GF-D8 (cell line): ENCODE measurements at regions not wholly inside any gene's neighbourhood (a gene's known extent, or its start where the extent isn't known, plus 50 kb on each side); places are given as distances from the start of the nearest gene placed in this dataset.

Source experiments
- DNase-seq: peaks from one replicate; lab custom pipeline; 2025; lab: John Stamatoyannopoulos, UW

DNA sequence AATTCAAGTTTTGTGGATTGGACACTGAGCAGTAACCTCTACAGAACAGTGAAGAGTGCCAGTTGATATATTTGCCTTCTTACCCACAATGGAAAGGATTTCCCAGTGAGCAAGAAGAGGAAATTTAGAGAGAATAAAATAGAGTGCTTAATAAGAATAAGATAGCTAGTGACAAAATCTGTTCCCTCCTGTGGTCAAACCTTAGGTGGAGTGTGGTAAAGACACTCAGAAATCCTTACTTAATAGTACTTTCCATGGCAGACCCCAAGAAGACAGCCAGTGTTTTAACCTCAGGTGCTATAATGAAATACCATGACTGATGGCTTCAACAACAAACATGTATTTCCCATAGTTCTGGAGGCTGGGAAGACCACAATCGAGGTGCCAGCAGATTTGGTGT, 108.4 kb upstream of the TNFAIP3 start:
- no peak for DNase-seq

DNA sequence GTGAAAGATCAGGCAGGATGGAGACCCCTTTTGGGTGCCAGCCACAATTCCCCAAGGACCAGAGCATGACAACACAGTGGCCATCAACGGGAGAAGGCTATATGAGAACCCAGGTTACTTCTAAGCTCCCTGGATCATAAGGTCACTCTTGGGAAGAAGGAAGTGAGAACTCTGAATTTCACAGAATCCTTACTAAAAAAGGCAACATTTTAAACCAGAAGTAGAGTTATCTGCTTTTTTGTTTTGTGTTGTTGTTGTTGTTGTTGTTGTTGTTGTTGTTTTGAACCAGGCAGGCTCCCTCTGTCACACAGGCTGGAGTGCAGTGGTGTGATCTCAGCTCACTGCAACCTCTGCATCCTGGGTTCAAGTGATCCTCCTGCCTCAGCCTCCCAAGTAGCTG, 107.4 kb upstream of the TNFAIP3 start:
- DNase-seq: no peak

DNA sequence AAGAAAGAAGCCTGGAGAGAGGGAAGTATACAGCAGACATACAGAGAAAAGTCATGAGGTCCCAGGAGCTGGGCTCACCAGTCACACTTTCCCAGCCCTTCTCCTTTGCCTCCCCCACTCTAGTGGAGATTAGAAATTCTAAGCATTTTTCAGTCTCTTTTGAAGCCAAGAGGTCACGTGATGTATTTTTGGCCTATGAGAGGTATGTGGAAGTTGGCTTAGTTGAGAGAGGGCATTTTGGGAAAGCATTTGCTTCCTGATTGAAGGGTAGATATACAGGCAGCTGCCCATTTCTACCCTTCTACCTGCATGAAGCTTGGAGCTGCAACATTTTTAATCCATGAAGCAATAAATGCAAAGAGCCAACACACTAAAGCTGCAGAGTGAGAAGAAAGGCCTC, 106.0 kb upstream of the TNFAIP3 start:
- DNase-seq: no peak

DNA sequence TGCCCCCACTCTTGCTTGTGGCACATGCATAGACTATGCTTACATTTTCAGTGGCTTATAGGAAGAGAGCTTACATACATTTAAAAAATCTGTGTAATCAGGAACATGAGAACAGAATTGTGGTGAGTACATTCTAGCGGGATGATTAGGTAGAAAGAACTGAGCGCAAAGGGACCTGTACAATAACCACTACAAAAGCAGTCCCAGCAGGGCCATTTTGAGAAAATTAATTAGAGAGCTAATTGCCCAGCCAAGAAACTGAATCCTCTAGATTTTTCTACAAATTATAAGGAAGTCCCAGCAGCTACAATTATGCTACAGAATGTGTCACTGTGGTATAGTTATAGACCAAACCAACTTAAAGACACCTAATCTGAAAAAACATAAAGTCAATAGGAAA, 105.6 kb upstream of the TNFAIP3 start:
- DNase-seq: no peak

DNA sequence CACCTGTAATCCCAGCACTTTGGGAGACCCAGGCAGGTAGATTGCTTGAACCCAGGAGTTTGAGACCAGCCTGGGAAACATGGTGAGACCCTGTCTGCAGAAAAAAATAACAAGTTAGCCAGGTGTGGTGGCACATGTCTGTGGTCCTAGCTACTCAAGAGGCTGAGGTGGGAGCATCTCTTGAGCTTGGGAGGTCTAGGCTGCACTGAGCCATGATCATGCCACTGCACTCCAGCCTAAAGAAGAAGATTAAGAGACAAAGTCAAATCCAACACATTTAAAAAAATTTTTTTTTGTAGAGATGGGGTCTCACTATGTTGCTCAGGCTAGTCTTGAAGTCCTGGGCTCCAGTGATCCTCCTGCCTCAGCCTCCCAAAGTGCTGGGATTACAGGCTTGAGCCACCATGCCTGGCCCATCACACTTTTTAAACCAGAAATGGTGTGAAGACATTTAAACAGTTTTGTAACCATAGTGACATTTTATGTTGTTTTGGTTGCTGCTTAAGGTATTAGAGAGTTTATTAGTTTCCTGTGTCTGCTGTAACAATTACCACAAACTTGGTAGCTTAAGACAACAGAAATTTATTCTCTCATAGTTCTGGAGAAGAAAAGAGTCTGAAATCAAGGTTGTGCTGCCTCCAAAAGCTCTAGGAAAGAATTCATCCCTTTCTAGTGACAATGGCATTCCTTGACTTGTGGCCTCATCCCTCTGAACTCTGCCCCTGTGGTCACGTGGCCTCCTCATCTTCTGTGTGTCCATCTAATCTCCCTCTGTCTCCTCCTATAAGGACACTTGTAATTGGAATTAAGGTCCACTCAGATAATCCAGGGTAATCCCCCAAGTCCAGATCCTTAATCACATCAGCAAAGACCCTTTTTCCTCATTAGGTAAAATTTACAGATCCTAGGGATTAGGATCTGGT, 104.6 kb upstream of the TNFAIP3 start:
- no peak for DNase-seq

DNA sequence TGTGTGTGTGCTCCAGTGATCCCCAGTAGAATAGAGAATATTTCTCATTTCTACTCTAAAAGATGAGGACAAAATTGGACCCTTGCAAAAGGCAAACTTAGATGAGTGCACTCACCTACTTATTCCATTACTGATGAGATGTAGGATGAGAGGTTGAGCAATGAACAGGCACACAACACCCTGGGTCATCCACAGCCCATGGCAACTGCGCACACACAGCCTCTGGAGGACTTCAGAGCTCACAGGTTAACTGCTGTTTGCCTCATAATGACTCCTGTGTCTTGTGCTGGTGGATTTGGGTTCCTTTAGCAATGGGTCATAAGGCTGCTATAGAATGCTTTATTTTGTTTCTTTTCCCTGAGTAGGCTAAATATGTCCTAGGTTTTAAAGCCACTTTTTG, 103.6 kb upstream of the TNFAIP3 start:
- DNase-seq: no peak

DNA sequence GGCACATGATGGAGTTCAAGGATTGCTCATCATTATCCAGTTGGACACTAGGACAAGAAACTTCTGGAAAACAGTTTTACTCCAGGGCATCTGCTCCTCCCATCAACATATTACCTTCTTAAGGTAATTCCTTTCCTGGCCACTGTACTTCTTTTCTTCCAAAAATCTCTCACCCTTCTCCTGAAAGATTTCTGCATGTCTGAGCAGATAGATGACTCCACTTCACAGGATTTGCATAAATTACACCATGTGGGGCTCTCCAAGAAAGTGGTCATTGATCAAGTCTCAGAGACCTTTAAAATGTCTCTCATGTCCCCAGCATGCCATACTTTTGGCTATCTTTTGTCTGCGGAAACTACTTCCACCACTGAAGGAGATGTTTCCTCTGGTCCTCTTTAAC, 103.2 kb upstream of the TNFAIP3 start:
- DNase-seq: no peak

DNA sequence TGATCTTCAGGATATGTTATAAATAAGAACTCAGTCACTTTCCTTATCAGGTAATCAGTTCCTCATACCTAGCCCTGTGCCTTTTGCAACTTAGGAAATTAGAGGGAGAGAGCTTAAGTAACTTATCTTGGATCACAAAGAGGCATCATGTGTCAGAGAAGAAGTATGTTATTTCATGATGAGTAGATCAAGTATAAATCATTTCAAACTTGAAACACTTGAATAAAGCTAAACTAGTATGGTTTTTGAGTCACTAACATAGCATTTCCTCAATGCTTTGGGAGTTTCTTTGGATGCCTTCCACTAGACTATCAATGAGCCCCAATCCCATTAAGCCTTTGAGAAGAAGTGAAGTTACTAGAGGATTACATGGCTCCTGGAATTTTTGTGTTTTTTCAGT, 102.6 kb upstream of the TNFAIP3 start:
- DNase-seq: no peak

DNA sequence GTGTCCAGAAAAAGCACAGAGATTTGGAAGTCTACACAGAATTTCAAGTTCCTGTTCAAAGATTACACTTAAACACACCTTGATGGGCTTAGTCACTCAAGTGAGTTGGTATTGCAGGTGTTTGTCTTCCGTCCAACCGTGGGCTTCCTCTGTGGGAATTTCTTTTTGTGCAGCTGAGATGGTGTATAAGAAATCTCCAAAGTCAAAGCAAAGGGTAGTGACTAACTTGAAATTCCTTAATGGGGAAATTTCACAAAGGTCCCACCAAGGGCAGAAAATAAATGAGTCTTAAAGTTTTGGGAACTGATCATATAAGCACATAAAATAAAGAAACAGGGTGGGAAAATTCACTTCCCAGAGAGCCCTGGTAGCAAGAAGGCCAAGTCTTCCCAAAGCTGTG, 102.0 kb upstream of the TNFAIP3 start:
- no peak for DNase-seq

DNA sequence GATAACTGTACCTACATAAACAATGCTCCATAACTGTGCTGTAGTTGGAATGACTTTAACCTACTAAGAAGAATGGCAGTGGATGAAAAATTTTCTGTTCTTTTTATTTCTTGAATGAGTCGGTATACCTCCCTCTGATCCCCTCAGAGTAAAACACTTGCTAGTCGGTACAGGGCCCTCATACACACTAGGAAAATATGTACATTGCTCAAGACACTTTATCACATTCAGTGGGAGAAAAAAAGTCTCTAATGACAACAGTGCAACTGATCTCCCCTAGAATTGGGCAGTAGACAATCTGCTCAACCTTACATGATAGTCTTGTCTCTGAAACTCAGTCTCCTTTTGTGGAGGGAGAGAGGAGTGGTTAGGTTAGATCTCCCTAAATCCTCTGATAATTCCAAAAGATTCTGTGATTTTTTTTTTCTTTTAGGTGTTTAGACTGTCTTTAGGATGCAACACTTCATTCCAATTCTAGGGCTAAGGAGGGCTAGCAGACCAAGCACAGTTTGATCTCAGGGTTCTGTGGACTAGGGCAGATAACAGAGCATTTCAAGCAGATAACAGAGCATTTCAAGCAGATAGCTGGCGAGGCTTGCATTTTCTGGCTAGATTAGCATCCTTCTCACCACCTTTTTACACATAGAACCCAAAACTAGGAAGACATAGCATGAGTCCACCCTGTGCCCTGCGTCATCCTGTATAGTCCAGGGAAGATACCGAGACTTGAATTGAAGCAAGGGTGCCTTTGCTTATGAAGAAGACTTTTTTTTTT, 100.3 kb upstream of the TNFAIP3 start:
- no peak for DNase-seq

DNA sequence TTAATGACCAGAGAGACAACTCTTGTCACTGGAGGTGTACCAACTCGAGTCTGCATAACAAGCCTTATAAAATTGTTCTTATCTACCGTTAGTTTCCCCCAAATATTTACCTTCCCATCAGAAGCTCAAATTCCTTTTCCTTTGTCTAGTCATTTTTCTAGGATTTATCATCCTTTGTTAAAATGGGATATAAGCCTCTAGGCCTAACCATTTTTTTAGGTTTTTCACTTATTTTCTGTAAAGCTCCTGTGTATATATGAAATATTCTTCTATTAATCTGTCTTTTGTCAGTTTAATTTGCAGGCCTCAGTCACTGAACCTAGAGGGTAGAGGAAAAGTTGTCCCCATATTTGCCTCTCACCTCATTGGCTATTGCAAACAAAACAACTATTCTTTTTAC, 99.6 kb upstream of the TNFAIP3 start:
- no peak for DNase-seq

DNA sequence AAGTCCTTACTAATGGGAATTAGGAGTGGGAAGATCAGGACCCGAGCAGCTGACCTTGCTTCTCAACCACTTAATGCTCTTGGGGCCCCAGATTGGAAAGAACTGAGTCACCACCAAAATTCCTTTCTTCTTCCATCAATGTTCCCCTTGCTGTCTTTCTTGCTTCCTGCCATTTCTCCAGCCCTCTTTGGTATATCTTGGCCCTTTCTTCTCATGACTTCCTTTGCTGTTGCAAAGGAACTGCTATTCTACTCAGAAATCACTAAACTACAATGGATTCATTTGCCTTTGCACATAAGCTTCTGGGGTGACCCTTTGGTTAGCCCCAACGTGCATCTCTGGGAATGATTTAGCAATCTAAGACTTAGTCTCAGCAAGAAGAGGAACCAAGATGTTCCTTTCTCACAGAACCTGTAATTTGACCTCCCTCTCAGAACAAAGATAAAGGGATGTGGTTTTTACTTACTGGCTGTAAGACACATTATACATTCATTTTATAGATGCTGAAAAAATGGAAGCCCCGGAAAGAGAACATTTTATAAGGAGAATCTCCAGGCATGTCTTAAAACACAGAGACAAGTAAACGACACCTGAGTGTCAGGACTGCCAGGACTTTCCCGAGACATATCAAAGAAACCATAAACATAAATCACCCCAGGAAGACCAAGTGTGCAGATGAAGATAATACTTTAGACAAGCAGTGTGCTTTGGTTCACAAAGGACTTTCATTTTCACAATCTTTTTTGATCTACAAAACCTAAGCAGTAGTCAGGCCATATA, 99.0 kb upstream of the TNFAIP3 start:
- peak; percentile 47 for DNase-seq

DNA sequence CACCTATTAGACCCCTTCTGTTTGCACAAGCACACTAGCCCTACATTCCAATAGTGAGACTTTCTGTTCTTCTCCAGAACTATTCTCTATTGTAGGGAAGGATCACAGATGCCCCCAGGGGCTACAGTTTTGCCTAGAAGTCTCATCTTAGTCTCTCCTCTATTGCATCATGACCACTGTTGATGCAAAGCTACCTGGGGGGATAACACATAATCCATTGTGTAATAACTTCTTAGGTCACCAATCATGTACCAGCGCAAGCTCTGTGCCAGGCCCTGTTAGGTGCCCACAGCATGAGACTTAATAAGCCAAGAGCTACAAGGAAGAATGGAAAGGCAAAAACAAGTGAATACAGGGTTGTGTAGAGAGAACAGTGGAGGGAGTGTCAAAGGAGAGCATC, 98.1 kb upstream of the TNFAIP3 start:
- no peak for DNase-seq

DNA sequence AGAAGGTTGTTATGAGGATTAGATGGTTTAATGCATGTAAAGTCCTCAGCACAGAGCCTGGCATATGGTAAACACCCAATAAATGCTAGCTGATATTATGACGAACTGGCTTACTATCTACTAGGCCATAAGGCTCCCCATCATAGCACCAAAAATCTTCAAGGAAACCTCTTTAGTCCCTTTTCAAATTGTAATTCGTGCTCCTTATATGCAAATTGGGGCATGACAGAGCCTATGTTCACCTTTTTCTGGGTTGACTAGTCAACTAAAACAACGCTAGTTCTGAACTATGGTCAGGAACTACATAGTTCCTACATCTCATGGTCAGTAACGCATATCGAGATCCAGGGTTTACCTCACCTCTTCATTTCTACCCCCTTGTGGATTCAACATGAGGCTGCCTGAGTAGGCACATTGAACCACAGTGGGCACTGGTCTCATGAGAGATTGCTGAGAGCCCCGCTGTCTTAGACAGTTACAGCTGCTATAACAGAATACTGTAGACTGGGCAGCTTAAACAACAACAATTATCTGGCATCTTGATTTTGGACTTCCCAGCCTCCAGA, 97.2 kb upstream of the TNFAIP3 start:
- DNase-seq: no peak

DNA sequence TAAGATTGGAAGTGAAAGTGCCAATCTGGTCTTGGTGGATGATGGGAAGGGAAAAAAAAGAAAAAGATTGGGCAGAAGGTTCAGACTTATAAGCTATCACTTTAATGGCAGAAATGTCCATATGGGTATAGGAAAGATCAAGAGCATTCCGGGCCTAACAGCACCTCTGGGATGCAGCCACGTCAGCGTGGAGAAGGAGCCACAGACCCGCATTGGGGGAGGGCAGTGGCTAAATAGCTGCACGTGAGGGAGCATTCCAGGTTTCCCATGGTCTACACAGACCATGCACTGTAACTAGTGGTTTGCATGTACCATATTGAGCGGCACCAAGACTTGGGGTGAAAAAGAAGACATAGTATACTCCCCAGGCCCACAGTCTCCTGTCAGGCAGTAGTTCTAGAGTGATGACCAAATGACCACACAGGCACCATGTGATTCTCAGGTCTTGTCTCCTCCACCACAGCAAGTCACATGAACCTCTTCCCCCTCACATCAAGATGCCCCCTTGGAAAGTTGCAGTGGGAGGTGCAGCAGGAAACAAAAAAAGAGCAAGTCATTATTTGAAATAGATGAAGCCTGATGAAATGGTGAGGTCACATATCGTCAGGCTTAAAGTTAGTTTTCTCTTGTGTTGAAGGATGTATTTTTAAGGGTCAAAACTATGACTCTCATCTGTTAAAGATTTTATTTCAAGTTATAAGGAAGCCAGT, 94.4 kb upstream of the TNFAIP3 start:
- no peak for DNase-seq

DNA sequence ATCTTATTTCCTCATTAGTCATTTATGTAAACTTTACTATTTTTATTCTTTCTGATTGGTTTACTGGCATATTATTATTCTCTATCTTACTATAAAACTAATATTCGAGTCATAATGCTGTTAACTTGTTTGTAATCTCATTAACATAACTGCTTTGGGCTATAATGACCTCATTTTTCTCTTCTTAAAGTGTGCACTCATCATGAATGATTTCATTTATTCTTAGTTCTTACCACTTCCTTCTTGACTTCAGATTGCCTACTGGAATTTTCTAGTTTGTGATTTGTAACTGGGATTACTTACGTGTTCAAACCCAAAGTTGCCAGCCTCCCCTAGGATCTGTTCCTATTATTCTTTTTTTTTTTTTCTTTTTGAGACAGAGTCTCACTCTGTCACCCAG, 91.8 kb upstream of the TNFAIP3 start:
- no peak for DNase-seq

DNA sequence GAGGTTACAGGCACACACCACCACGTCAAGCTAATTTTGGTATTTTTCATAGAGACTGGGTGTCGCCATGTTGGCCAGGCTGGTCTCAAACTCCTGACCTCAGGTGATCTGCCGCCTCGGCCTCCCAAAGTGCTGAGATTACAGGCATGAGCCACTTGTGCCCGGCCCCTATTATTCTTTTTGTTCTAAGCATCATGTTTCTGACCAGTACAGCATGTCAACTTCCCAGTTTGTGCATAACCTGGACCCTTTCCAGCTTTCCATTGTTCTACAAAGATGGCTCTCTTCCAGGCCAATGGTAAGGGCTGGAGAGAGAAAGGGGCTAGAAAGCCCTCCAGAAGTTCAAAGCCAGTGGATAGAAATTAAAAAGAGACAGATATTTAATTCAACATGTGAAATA, 91.3 kb upstream of the TNFAIP3 start:
- no peak for DNase-seq

DNA sequence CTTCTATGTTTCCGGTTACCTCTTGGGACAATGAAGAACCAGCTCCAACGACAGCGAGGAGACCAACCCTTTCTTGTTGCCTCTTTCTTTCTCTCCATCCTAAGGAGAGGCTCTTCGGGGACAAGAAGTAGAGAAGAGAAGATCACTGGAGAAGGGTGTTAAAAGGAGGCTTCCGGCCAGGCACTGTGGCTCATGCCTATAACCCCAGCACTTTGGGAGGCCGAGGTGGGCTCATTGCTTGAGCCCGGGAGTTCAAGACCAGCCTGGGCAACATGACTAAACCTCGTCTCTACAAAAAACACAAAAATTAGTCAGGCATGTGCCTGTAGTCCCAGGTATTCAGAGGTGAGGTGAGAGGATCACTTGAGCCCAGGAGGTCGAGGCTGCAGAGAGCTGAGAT, 90.8 kb upstream of the TNFAIP3 start:
- DNase-seq: no peak

DNA sequence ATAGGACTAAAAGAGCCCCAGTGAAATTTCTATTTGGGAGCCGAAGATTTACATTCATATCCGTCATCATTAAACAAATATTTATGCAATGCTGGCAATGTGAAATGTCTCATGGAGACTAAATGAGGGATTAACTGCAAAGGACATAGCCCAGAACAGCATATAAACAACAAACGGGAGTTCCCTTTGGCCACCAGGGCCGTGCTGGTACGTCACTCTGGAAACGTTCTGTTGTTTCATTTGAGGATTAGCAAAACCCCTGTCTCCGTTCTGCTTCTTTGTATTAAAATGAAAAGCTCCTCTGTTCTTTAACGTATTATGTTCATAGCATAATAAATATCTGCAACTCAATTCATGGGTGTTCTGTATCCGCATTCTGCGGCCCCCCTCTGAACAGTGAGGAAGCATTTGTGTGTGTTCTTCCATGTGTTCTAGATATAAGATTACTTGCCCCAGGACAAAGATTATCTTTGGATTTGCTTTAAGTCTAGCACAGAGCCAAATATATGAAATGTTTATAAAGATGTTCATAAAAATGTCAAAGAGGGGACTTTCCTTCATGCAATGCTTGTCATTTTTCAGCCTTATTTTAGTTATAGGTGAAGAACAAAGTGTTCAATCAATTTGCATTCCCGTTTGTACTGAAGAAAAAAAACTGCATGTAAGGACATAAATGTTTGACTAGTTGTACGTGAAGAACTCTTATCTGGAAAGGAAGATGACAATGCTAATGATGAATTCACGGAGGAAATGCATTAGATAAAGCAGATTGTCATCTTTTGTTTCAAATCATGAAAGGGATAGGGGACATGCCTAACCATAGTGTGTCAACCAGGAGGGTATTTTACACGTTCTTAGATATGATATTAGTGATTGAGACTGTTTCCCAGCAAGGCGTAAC, 90.0 kb upstream of the TNFAIP3 start:
- DNase-seq: no peak

DNA sequence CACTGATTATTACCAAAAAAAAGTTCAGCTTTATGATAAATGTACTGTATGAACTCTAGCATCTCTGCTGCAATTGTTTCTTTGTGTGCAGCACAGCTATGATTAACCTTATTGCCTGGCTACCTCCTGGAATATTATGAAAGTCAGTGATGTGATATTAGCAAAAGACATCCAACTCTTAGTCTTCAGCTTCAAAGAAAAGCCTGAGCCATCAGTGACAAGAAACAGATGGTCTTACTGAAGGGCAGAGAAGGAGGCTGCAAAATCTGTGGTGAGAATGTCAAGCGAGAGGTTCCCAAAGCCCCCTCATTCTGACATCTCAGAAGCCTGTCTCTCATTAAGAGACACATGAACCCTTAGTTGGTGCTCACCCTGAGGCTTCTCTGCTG, 89.4 kb upstream of the TNFAIP3 start:
- DNase-seq: no peak

DNA sequence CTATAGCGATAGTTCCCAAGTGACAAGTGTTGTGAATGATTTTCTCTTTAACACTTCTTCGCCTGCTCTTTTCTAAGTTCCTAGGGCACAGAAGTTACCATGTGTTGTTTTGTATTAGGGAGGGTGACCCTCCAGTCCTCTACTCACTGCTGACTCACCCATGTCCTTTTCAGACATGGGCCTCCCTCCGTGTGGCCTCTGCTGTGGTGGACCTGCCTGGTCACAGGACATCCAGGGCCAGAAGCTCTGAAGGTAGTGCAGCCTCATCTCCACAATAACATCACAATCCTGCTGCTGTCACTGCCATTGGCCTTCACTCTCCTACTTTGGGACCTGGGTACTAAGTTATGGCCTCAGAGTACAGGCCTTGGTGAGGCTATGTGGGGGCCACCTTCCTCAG, 87.1 kb upstream of the TNFAIP3 start:
- DNase-seq: no peak
